ENCODE measurements at regions not wholly inside any gene's neighbourhood (a gene's known extent, or its start where the extent isn't known, plus 50 kb on each side); places are given as distances from the start of the nearest gene placed in this dataset.

DNA sequence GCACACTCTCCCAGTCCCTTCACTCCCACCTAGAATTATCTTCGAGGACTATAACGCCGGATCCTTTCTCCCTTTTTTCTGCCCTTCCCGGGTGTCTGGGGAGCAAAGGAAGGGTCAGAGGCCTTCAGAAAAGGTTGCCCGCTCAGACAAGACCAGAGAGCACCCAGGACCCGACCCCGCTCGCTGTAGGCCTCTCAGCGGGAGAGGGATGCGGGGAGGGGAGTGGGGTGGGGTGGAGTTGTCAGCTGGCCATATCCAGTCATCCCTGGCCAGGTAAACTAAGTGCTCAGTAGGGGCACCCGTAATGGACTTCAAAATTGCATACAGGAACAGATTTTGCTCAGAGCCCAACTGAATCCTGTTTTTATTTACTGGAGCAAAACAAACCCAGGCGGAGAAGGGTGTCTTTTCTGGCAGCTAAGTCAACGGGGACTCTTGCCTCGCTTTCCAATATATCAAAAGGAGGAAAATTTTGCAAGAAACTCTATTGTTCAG lies 65.0 kb downstream of the NOL4 start:
- no peak for DNase-seq

DNA sequence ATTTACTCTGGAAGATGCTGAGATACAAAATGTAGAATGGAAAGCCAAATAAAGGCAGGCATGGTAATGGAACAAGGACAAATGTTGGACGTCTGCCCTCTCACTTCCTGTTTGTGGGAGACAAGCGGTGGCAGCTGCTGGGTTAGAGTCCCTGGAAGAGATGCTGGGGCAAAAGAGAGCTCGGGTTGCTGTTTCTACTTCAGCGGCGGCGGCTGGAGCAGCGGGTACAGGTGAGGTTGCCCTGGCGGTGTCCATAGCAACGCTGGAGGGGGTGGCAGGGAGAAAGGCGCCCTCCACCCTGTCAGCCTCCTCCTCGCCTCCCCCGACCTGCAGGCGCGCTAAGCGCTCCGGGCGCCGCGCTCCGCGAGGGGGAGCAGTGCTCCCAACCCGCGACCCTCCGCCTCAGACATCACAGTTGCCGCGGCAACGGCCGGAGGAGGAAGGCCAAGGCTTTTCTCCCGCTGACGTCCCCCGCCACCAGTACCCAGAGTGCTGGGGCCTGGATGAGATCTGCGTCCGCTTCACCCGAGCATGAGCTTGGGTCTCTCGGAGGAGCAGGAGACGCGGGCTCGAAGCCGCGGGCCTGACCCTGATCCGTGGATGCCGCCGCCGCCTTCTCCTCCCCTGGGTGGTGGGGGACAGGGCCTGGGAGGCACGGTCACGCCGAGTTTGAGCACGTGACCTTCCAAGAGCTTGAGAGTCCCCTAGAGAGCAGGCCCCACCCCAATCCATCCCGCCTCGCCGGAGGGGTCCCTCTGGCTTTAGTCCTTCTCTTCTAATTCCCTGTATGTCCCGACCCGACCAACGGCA lies 65.6 kb downstream of the NOL4 start:
- DNase-seq = peak; percentile 42

DNA sequence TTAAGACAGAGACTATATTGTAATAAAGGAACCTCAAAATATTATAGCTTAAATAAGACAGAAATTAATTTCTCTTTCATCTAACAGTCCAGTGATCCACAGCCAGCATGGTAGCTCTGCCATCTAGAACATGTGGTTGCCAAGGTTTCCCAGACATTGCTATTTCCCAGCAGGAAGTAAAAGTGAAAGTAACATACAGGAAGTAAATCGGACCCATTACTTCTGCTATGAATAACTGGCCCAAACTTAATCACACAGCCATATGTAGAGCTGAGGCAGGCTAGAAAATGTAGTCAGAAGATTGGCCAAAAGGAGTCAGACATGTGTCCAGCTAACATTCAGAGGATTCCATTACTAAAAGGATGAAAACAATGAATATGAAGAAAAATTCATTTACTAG lies 71.0 kb downstream of the NOL4 start:
- DNase-seq = peak; percentile 9

DNA sequence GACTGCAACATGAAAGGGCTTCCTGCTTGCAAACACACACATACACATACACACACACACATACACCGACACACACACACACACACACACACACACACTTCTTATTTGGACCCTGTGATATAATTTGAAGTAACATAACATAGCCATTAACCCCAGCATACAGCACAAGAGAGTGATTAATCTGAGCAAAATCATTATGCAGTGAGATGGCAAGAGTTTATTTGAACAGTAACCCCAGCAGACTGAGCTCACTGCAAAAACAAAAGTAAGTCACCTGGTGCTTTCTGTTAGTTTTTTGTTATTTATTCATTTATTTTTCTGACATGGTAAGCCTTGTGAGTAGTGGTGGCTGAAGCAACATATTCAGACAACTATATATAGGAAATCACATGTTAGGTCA lies 93.7 kb downstream of the NOL4 start:
- DNase-seq = no peak

DNA sequence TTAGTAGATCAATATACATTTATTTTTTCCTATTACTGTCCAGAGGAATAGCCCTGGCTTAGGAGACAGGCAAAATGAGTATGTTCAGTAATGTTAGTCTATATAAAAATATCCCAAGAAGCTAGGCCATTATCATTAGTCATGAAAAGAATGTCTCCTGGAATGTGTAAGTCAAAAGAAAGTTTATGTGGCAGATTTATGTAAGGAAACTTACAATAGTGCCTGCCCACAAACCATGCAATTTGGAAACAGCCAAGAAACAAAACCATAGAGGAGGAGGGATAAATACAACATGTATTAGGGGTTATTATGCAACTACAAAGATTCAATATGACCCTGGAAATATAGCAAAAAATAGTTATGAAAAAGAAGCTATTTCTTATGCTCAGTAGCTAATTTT lies 96.3 kb downstream of the NOL4 start:
- peak; percentile 73 for DNase-seq

DNA sequence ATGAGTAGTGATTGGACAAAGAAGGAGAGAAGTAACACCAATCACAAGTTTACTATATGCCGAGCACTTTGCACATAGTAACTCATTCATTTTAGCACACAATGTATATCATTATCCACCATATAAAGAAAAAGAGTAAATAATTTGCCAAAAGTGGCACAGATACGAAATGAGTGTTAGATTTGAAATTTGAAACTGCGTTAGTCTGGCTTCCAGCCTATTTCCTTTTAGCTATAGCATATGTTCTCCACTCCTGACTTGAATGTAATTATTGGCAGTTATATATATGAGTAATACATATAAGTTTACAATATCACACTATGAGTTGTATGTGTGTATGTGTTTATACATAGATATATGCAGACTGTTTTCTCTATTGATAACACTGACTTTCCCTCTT lies 98.6 kb downstream of the NOL4 start:
- no peak for DNase-seq

DNA sequence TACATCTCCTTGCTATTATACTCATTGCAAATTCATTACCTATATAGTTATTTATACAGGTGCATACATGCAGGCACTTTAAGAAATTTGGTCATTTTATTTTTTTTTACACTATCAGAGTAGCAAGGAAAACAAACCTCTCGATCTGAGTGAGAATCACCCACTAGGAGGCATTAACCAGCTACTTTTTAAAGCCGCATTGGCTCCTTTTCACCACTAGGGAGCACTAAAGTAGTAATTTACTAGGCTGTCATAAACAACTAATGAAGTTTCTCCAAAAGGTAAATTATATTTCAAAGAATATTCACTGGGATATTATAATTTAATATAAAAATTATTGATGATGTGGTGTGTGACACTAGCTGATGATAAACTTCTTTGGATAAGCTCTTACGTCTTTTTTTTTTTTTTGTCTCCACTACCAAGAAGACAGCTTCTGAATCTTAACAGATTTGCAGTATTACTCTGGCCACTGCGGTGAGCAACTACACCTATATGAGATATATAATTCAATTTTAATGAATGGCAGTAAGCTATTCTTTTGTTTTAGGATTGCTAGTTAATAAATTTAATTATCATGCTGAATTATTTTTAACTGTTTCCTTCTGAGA lies 101.9 kb downstream of the NOL4 start:
- peak; percentile 58 for DNase-seq

DNA sequence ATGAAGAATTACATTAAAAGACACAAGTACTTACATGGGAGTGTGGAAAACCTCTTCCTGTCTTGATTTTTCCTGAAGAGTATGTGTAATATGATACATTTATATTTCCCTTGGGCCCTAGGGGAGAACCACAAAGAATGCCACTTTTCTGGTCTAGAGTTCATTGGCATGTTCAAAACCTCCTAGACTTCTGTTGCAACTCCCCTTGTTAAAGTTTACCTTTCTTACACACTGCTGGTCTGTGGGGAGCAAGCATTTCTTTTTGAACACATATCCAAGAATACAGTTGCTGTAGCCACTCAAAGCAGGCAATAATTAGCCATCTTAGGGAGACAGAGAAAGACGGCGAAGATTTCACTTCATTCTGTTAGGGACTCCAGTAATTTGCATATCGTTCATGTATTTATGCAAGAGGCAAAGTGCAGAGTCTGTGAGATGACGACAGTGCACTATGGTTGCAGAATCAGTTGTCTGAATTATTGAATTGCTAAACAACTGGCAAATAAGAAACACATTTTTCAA lies 103.5 kb downstream of the NOL4 start:
- DNase-seq = peak; percentile 77

DNA sequence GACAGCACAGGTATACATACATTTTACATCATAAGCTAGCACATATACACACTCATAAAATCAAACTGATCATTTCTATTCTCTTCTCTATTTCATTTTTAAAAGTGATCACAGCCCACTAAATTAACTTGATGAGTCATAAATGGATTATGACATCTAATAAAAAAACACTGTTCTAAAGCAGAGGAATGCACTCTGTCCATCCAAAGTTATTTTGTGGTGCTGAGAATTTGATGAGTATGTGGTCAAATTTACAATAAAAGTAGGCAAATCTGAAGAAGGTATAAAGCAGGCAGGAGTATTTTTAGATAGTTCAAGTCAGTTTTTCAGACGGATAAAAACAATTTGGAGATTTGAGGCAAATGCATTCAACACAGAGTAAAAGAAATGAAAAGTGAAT lies 104.4 kb downstream of the NOL4 start:
- DNase-seq = peak; percentile 41

DNA sequence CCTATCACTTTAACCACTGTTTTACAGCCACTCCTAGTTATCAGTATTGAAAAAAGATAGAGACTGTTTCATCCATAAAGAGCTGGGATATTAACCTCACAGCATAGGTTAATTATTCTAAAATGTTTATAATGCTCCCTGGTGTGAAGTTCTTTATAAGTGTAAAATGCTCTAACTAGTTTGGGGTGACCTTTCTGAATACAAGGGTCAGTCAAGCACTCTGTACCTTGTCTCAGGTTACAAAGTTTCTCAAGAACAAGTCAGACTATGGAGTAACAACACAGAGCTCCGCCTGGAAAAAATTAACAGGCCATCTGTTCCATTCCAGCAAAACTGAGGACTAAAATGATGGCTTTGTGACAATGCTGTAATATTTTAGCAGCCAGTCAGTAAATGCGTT lies 107.4 kb downstream of the NOL4 start:
- no peak for DNase-seq

DNA sequence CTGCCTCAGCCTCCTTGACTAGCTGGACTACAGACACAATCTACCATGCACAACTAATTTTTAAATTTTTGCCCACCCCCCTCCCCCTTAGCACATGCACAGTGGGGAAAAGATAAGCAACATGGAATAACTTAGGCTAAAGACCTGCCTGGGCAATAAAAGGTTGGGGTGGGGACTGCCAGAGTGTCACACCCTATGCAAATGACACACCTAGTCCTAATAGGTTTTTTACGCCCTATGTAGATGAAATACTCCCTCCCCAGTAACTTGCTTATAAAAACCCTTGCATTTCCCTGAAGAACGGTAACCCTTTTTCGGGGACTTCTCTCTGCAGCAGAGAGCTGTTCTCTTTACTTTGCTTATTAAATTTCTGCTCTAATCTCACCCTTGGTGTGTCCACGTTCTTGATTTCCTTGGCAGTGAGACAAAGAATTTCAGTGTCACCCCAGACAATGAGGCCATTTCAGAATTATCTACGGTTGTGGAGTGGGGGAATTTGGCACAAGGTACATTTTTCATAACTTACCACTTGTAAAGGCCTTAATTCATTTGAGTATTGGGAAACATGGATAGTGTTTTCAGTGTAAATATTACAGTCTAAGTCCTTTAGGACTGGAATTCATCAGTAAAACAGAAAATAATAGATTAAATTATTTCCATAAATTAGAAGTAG lies 109.2 kb downstream of the NOL4 start:
- no peak for DNase-seq

DNA sequence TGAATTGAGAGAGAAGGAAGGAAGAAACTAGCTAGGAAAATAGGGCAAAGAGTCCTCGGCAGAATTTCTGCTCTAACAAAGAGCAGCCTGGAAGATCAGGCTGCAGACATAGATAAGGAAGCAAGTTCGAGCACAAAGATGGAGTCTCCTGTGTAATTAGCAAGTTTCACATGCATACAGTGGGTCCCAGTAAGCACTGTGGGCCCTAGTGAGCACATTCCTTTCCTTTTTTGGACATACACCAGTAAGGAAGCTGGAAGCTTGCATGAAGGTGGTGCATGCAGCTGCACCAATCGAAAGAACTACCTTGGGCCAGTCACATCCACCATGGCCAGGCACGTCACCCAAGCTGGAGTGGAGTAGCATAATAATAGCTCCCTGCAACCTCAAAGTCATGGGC lies 109.7 kb downstream of the NOL4 start:
- no peak for DNase-seq

DNA sequence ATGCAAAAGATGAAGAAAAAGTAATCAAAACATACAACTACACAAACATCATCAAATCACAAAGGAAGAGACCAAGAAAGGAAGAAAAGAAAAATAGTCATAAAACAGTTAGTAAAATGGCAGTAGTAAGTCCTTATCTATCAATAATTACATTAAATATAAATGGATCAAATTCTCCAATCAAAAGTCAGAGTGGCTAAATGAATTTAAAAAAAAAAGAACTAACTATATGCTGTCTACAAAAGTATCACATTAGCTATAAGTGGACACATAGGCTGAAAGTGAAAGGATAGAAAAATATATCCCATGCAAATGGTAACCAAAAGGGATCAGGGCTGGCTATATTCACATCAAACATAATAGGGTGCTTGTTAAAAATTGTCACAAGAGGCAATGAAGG lies 116.5 kb downstream of the NOL4 start:
- no peak for DNase-seq

DNA sequence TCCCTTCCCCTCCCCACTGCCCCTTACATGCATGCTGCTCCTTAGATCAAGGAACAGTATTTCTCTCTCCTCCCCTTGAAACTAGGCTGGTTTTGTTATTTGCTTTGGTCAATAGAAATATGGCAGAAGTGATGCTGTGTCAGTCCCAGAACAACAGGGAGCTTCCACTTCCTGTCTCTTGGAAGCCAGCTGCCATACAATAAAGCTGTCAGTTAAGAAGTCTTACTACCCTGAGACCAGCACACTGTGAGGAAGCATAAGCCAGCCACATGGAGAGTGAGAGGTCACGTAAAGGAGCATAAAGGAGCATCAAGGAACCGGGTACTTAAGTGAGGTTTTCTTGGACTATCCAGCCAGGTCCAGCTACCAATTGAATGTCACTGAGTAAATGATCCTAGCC lies 126.6 kb downstream of the NOL4 start:
- DNase-seq = no peak

DNA sequence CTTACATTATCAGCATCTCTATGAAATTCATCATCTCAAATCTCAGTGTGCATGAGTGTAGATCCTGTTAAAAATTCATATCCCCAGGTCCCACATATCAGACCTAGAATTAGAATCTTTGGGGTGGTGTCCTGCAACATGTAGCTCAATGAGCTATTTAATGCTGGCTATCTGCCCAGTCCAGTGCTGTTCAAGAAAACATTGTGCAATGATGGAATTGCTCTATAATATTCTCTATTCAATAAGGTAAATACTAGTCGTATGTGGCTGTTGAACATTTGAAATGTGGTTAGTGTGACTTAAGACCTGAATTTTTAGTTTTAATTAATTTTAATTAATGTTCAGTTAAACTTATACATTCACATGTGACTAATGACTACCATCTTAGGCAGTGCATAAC lies 127.4 kb downstream of the NOL4 start:
- DNase-seq = no peak

DNA sequence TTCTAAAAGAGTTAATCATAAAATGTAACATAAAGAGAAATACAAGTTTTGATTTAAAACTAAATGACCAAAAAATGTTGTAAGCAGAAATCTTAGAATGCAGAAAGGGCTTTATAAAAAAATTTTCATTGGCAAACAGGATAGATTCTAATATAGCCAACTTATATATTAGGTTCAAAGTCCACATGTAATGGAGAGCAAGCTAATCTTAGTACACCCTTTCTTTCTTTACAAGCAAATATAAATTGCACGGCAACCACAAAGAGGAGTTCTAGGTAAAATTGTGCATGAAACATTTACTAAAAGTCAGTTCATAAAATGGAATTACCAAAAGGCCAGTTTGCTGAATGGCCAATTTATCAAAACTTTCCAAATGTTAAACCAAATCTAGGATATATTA lies 130.6 kb downstream of the NOL4 start:
- no peak for DNase-seq

DNA sequence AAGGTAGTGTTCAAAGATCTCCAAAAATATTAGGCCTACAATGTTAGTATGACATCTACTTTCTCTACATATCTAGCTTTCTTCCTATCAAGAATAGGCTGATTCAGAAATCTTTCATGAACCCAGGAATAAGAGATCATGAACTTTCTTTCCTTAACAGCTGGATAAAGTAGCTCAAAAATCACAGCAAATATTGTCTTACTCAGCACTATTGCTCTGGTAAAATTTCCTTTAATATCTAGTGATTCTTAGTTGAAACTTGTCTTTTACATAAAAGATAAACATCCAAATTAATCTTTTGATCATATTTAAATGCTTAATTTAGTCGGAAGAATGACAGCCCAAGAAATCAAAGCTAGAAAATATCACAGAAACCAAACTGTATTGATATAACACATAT lies 131.9 kb downstream of the NOL4 start:
- no peak for DNase-seq

DNA sequence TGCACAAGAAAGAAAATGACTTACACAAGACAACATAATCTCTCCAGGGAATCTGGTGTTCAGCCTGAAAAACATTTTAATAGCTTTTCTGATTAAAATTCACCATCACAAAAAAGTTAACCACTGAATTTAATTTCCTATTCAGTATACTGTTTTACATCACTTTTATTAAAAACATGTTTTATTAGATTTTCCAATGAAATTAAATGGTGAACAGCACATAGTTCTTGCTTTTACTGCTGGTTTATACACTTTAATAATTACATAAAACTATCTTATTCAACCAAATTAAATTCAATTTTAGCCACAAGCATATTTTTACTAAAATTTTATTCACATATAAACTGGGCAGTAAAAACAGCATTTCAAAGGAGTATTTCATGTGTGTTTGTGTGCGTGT lies 138.3 kb downstream of the NOL4 start:
- DNase-seq = no peak

DNA sequence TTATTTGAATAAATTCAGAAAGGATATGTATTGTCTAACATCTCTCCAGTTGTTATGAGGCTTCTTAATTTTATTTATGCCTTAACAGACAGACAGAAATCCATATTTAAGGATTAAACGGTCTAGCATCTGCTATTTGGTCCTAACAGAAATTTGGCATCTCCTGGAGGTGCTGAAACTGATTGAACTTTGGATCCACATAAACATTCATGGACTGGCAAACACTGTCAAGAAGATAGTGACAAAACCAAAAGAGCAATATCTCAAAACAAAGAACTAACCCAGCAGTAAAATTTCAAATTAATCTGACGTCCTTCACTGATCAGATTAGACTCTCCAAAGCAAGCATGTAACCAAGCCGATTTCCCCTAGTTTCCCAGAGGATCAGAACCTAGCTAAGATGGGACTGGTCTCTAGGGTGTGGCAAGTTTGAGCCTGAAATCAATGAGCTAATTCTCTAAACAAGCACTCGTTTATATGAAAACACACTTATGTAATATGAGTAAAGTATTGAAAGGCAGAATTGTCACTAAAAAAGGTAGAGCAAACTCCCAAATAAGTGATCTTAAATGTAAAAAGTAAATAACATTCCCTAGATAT lies 139.5 kb downstream of the NOL4 start:
- DNase-seq = no peak

DNA sequence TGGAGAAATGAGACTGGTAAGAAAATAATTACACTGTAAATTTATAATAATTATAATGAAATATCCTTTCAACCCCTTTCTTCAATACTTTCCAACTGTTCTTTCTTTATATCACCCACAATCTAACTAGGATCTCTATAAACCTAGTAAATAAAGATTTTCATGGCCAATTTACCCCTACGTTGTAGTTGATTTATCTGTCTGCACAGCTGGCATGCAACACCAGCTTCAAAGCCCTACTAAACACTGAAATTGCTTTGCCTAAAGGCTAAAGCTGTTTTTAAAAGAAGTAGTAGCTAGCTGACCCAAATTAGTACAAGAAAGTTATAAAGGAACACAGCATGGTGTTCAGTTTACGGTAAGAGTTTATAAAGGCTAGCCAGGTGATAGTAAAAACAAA lies 140.1 kb downstream of the NOL4 start:
- DNase-seq = no peak

DNA sequence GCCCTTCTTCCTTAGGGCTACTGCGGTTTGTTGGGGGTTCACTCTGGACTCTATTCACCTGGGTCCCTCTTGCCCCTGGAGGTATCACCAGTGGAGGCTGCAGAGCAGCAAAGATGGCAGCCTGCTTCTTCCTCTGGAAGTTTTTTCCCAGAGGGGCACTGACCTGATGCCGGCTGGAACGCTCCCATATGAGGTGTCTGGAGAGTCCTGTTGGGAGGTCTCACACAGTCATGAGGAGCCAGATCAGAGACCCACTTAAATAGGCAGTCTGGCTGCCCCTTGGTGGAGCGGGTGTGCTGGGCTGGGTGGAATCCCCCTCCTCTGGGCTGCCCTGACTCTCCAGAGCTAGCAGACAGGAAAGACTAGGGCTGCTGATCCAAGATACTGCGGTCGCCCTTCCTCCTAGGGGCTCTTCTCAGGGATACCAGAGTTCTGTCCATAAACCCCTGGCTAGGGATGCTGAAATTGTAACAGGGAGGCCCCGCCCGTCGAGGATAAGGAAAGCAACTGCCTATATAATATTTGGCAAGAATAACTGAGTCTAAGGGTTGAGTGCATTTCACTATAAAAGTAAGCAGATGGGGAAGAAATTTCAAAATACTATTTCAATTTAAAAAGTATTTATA lies 140.7 kb downstream of the NOL4 start:
- DNase-seq = no peak

DNA sequence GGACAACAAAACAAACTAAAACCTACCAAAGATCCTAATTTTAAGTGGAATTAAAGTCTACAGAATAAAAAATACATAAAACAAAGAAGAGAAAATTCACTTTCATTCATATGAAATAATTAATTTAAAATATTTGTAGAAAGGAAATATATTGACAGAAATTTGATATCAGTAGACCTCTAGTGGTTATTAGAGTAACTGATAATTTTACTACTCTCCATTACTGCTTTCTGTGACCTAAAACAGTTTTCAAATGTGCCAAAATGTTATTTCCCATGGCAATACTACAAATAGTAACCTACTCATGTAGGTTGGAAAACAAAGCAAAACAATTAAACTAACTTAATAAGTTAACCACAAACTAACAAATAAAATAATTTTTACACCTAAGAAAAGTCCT lies 147.1 kb downstream of the NOL4 start:
- DNase-seq = no peak
